ENCODE measurements at regions not wholly inside any gene's neighbourhood (a gene's known extent, or its start where the extent isn't known, plus 50 kb on each side); places are given as distances from the start of the nearest gene placed in this dataset.
"Not testable (repeated sequence)": the region's sequence is repeated elsewhere in the genome, so short reads cannot be mapped to it uniquely, and the experiment has no call there.

DNA sequence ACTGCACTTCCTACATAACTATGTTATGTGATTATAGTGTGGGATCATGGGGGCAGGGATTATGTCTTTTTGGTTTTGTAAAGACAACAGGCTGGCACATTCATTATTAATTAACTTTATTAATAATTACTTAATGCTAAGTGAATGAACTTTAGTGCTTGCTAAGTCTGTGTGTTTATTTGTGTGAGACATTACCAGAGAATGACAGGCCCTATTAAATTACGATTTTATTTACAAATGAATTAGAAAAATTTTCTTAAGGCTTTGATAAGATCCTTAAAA is 100.9 kb downstream of the CD83 start:
- DNase-seq = no peak

DNA sequence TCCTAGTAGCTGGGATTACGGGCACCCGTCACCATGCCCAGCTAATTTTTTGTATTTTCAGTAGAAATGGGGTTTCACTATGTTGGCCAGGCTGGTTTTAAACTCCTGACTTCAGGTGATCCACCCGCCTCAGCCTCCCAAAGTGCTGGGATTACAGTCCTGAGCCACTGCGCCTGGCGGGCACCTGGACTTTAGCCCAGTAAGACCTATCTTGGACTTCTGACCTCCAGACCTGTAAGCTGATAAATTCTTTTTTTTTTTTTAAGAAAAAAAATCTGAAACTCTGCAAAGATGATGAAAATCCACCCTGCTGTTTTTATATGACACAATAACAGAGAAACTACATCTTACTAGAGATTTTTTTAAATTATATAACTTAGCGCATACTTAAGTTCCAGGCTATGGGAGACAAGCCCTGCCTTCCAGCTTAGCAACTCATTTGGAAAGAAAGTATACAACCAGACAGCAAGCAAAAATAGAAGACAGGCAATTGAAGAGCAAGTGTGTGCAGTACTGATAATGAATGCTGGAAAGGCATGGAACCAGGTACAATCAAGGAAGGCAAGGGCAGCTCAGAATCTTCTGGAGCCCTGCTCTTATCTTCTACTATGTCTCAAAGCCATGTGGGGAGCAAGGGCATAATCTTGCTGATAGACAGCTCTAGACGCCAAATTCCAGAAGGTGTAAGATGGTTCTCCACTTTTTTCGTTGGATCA is 104.2 kb downstream of the CD83 start:
- DNase-seq = no peak

GRCh38 chr6:14222956-14223355 is 105.4 kb downstream of the CD83 start:
- no peak for DNase-seq

DNA sequence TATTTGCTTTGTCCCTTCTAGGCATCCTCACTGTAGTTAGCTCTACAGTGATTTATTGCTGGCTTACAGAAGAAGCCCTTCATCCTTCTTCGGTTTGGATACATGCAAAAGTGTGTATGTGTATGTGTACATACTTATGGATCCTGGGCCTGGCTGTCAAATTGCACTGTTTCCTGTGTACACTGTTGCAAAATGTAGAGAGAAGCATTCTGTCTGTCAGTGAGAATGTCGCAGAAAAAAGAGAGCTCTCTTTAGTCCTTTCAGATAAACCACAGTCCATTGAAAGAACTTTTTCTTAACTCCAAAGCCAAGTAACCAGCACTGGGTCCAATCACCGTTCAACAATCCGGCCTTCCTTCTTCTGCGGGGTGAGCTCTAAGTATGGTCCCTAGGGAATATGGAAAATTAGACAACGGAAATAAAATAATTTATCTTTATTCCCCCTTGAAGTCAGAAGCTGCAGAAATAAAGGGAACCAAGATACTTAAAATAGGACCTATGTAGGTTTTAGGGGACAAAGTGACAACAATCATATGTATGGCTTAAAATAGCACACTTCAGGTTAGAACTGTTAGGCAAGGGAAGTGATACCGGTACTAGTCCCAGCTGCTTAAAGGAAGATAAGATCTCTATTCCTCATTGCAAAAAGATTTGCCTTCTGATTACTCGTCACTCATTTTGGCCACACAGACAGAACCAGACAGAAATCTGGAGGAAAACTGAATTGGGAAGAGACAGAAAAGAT is 107.0 kb downstream of the CD83 start:
- DNase-seq = no peak

GRCh38 chr6:14226051-14226660 is 108.6 kb downstream of the CD83 start:
- no peak for DNase-seq

DNA sequence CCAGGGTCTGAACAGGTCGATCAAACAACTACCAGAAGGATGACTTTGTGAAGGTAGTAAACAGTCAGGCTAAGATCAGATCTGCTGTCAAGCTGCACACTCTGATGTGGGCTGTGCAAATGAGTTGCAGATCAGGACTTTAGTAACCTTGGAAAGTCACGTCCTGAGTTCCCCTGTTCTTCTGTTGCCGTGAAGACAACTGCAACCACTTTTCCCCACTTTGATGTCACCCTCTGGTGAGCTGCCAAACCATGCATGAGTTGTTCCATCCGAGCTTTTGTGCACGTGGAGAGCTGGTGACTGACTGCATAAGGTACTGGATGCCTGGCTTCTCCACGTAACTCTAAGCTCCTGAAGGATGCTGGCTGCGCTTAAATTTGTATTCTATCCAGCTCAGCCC is 111.0 kb downstream of the CD83 start:
- no peak for DNase-seq

DNA sequence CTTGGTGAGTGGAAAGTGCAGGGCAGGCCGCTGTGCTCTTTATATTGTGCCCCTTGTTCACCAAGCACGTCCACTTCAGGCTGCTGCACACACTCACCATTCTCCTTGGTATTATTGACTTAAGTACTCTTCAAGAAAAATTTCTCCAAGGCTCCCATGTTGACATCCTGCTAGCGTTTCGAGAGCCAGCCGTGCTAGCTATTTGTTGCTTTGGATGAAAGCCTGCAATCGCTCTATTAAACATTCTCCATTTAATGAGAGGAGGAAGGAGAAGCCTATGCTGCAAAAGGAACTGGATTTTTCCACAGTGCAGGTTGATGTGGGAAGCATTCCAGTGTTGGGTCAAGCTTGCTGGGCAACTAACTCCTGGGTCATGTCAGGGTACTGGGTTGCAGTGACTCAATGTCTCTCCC is 113.5 kb downstream of the CD83 start:
- no peak for DNase-seq

- no peak for DNase-seq
These were observed 114.1 kb downstream of the CD83 start for GRCh38 chr6:14231501-14232280.

GRCh38 chr6:14232889-14233288 is 115.3 kb downstream of the CD83 start:
- DNase-seq = no peak

GRCh38 chr6:14235653-14236356 is 118.2 kb downstream of the CD83 start:
- no peak for DNase-seq

DNA sequence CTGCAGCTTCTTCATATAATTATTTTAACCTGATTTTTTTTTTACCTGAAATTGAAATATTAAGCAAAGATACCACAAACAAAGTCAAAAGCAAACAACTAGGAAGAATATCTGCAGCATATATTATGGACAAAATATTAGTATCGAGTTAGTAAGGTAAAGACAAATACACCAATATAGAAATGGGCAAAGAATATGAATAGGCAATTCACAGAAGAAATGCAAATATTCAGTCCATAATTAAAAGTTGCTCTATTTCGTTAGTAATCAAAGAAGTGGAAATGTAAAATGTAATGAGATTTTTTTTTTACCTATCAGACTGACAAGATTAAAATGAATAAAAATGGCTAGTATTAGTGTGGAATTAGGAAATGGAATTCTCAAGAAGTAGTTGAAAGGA is 121.5 kb downstream of the CD83 start:
- no peak for DNase-seq

GRCh38 chr6:14240411-14241166 is 123.0 kb downstream of the CD83 start:
- no peak for DNase-seq

GRCh38 chr6:14241255-14242070 is 123.9 kb downstream of the CD83 start:
- DNase-seq = no peak

GRCh38 chr6:14242912-14243311 is 125.3 kb downstream of the CD83 start:
- DNase-seq = not testable (repeated sequence)

DNA sequence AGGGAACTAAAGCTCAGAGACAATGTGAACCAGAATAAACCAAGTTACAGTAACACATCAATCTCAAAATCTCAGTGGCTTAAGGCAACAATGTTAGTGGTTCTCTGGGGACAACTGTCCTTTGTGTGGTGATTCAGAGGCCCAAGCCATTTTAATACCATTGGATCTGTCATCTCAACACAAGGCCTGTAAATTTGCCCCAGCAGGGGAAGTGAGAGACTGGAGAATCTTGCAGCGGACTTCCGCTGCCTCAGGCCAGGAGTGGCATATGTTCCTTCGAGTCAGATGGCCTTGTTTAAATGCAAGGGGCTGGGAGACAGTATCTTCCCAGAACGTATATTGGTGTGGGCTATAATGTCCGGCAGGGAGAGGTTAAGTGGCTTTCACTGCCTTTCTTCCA is 126.0 kb downstream of the CD83 start:
- DNase-seq = no peak

- DNase-seq = no peak
These were observed 129.3 kb downstream of the CD83 start for GRCh38 chr6:14246876-14247275.

- no peak for DNase-seq
These were observed 133.0 kb downstream of the CD83 start for GRCh38 chr6:14250573-14250972.

GRCh38 chr6:14252271-14252850 is 134.8 kb downstream of the CD83 start:
- no peak for DNase-seq

- DNase-seq = no peak
These were observed 136.9 kb downstream of the CD83 start for GRCh38 chr6:14254505-14254904.

DNA sequence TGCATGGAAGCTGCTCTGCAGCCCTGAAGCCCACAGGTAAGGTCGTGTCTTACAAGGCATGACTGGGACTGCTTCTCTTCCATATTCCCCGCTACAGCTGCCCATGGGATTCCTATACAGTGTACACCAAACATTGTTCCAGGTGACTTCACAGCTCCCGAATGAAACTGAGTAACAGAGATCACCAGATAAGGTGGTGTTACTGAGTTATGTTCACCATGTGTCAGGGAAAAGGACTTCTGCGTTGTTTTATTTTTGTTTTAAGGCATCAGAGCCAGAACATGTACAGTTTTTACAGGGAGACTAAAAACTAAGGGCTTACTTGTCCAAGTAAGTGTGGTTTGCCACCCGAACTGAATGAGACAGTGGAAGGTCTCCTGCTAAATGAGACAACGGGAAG is 138.3 kb downstream of the CD83 start:
- DNase-seq = no peak

- DNase-seq = no peak
These were observed 140.5 kb downstream of the CD83 start for GRCh38 chr6:14258117-14258516.
